ENCODE measurements at regions not wholly inside any gene's neighbourhood (a gene's known extent, or its start where the extent isn't known, plus 50 kb on each side); places are given as distances from the start of the nearest gene placed in this dataset.

DNA sequence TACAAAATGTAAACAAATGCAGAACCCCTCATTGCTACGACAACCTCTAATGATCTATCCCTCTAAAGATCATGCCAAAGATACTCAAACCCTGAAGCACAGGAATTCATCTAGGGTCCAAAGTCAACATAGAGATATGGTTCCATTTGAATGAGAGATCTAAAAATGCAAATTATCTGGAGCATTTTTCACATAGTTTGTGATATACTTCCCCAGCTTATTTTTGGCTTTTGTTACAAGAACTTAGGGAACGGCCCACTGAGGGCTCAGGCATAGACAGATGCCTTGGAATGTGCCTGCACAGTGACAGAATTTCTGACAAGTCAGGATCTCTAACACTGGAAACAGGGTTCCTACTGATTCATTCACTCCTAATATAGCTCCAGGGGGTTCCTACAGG lies 258.9 kb upstream of the THBS1 start:
- Histone ChIP-seq H3K36me3 (ENCODE audit: insufficient read depth, low read length, poor library complexity, severe bottlenecking) (no peaks in the 10 kb centered on the region), H3K27ac (ENCODE audit: low read depth, low read length, poor library complexity, severe bottlenecking) (no peak overlapping the region), H3K4me1 (ENCODE audit: insufficient read depth, low read length, poor library complexity, severe bottlenecking) (no peaks in the 10 kb centered on the region), H3K9me3 (ENCODE audit: low read depth, low read length, poor library complexity, severe bottlenecking) (no peaks in the 10 kb centered on the region), H3K27me3 (replicated peaks; ENCODE audit: insufficient read depth, low read depth, low read length, poor library complexity) (peaks cover 6% of the 10 kb centered on the region), H3K4me3 (ENCODE audit: low read depth, low read length, poor library complexity, severe bottlenecking) (no peak overlapping the region)
- POLR2A ChIA-PET (ENCODE audit: low non-redundant PET) = no interaction called here
- CTCF ChIA-PET = no interaction called here
- intact Hi-C loops (cut with micrococcal nuclease; ENCODE audit: unreplicated experiment) = no loop called here
- no peak for TF ChIP-seq CTCF (conservative IDR thresholded peaks at IDR 0.05; ENCODE audit: low read depth, low read length)
- TF ChIP-seq EZH2 (IDR thresholded peaks at IDR 0.05; ENCODE audit: borderline replicate concordance, low read depth, low read length, poor library complexity, severe bottlenecking) = no peak
- BruUV-seq (replicated peaks) = no TSS peak
- no peak for DNase-seq (ENCODE audit: low spot score)

DNA sequence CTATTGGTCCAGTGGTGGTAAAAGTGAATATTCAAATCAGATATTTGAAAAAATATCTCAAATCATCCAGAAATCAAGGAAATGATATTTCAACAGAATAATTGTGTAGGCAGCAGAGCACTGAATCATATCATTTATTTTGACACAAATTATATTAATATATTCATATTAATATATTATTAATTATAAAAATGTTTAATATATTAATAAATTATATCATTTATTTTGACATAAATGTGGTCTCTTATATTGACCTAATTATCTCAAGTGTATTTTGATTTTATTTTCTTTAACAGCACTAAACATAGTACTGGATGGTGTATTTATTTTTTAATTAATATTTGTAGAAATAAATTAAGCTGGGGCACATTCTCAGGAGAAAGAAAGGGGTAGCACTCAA lies 257.7 kb upstream of the THBS1 start:
- no TSS peak for BruUV-seq (replicated peaks)

GRCh38 chr15:39323706-39324105 lies 257.2 kb upstream of the THBS1 start:
- Histone ChIP-seq H3K27ac (ENCODE audit: low read depth, low read length, poor library complexity, severe bottlenecking) (no peak overlapping the region), H3K4me1 (ENCODE audit: insufficient read depth, low read length, poor library complexity, severe bottlenecking) (no peaks in the 10 kb centered on the region), H3K27me3 (replicated peaks; ENCODE audit: insufficient read depth, low read depth, low read length, poor library complexity) (peaks cover 9% of the 10 kb centered on the region), H3K9me3 (ENCODE audit: low read depth, low read length, poor library complexity, severe bottlenecking) (no peaks in the 10 kb centered on the region), H3K4me3 (ENCODE audit: low read depth, low read length, poor library complexity, severe bottlenecking) (no peak overlapping the region), H3K36me3 (ENCODE audit: insufficient read depth, low read length, poor library complexity, severe bottlenecking) (no peaks in the 10 kb centered on the region)
- DNase-seq (ENCODE audit: low spot score) = no peak
- CTCF ChIA-PET = no interaction called here
- POLR2A ChIA-PET (ENCODE audit: low non-redundant PET) = no interaction called here
- TF ChIP-seq CTCF (conservative IDR thresholded peaks at IDR 0.05; ENCODE audit: low read depth, low read length) (no peak), EZH2 (IDR thresholded peaks at IDR 0.05; ENCODE audit: borderline replicate concordance, low read depth, low read length, poor library complexity, severe bottlenecking) (no peak)
- intact Hi-C loops (cut with micrococcal nuclease; ENCODE audit: unreplicated experiment) = no loop called here
- no TSS peak for BruUV-seq (replicated peaks)

More for the DNA sequence above, 257.7 kb upstream of the THBS1 start:
- no peak for DNase-seq (ENCODE audit: low spot score)
- intact Hi-C loops (cut with micrococcal nuclease; ENCODE audit: unreplicated experiment) = no loop called here
- ChIA-PET POLR2A (ENCODE audit: low non-redundant PET) (no interaction called here), CTCF (no interaction called here)
- H3K36me3 ChIP-seq (ENCODE audit: insufficient read depth, low read length, poor library complexity, severe bottlenecking) = no peaks in the 10 kb centered on the region
- no peak for TF ChIP-seq CTCF (conservative IDR thresholded peaks at IDR 0.05; ENCODE audit: low read depth, low read length)
- no peak for TF ChIP-seq EZH2 (IDR thresholded peaks at IDR 0.05; ENCODE audit: borderline replicate concordance, low read depth, low read length, poor library complexity, severe bottlenecking)
- H3K9me3 ChIP-seq (ENCODE audit: low read depth, low read length, poor library complexity, severe bottlenecking) = no peaks in the 10 kb centered on the region
- no peak overlapping the region for H3K4me3 ChIP-seq (ENCODE audit: low read depth, low read length, poor library complexity, severe bottlenecking)
- peaks cover 7% of the 10 kb centered on the region for H3K27me3 ChIP-seq (replicated peaks; ENCODE audit: insufficient read depth, low read depth, low read length, poor library complexity)
- H3K4me1 ChIP-seq (ENCODE audit: insufficient read depth, low read length, poor library complexity, severe bottlenecking) = no peaks in the 10 kb centered on the region
- H3K27ac ChIP-seq (ENCODE audit: low read depth, low read length, poor library complexity, severe bottlenecking) = no peak overlapping the region
